ENCODE measurements at regions not wholly inside any gene's neighbourhood (a gene's known extent, or its start where the extent isn't known, plus 50 kb on each side); places are given as distances from the start of the nearest gene placed in this dataset.

GRCh38 chr9:74245866-74246497, 251.2 kb upstream of the RORB start:
- ChIA-PET CTCF (interaction anchor here (1.1 kb wide), 1 partner anchor 18 kb away, joined by 5 read pairs; no protein-coding TSS in a partner anchor), POLR2A (no interaction called here)
- no peak for TF ChIP-seq CTCF (IDR thresholded peaks at IDR 0.05; ENCODE audit: control extremely low read depth, extremely low read depth, low read depth, missing control alignments)
- no peak for DNase-seq (ENCODE audit: extremely low spot score)

GRCh38 chr9:74255489-74255984, 241.6 kb upstream of the RORB start:
- ChIA-PET POLR2A (no interaction called here), CTCF (interaction anchor here (1.1 to 1.9 kb wide), 2 partner anchors 9 to 16 kb away, joined by 3 to 6 read pairs; no protein-coding TSS in a partner anchor)
- DNase-seq (ENCODE audit: extremely low spot score), result no peak
- TF ChIP-seq CTCF (IDR thresholded peaks at IDR 0.05; ENCODE audit: control extremely low read depth, extremely low read depth, low read depth, missing control alignments), result no peak

GRCh38 chr9:74275872-74276508, 221.1 kb upstream of the RORB start:
- ChIA-PET POLR2A (no interaction called here), CTCF (no interaction called here)
- no peak for DNase-seq (ENCODE audit: extremely low spot score)
- TF ChIP-seq CTCF (IDR thresholded peaks at IDR 0.05; ENCODE audit: control extremely low read depth, extremely low read depth, low read depth, missing control alignments), result no peak

GRCh38 chr9:74277532-74277931, 219.6 kb upstream of the RORB start:
- POLR2A ChIA-PET, result no interaction called here
- TF ChIP-seq CTCF (IDR thresholded peaks at IDR 0.05; ENCODE audit: control extremely low read depth, extremely low read depth, low read depth, missing control alignments), result peak; percentile 2
- DNase-seq (ENCODE audit: extremely low spot score), result peak; percentile 46
- CTCF ChIA-PET, result interaction anchor here (1.0 to 1.8 kb wide), 3 partner anchors 13 to 103 kb away, joined by 3 to 5 read pairs (median 3); no protein-coding TSS in a partner anchor

- ChIA-PET POLR2A (no interaction called here), CTCF (interaction anchor here (1.1 kb wide), 2 partner anchors 9 to 25 kb away, joined by 3 to 4 read pairs; no protein-coding TSS in a partner anchor)
- TF ChIP-seq CTCF (IDR thresholded peaks at IDR 0.05; ENCODE audit: control extremely low read depth, extremely low read depth, low read depth, missing control alignments), result peak; percentile 32
- DNase-seq (ENCODE audit: extremely low spot score), result no peak
These were observed 215.5 kb upstream of the RORB start for GRCh38 chr9:74281674-74282073.

- no peak for TF ChIP-seq CTCF (IDR thresholded peaks at IDR 0.05; ENCODE audit: control extremely low read depth, extremely low read depth, low read depth, missing control alignments)
- ChIA-PET POLR2A (interaction anchor here (0.7 kb wide), 2 partner anchors 217 to 1122 kb away, joined by 4 to 6 read pairs; no protein-coding TSS in a partner anchor), CTCF (interaction anchor here (1.1 kb wide), 1 partner anchor 10 kb away, joined by 4 read pairs; no protein-coding TSS in a partner anchor)
- no peak for DNase-seq (ENCODE audit: extremely low spot score)
These were observed 214.4 kb upstream of the RORB start for GRCh38 chr9:74282526-74283253.
